Muscle of back (tissue), 3 donors: ENCODE measurements at regions not wholly inside any gene's neighbourhood (a gene's known extent, or its start where the extent isn't known, plus 50 kb on each side); places are given as distances from the start of the nearest gene placed in this dataset.

ENCODE experiments used
- DNase-seq, 3 donors: peaks; one replicate each; pipeline versions ENCODE4 v3.0.0 to v3.0.0-alpha.2; 2013

- no peak for DNase-seq
These were observed 999.2 kb upstream of the GOT2 start for GRCh38 chr16:59733321-59733720.

DNA sequence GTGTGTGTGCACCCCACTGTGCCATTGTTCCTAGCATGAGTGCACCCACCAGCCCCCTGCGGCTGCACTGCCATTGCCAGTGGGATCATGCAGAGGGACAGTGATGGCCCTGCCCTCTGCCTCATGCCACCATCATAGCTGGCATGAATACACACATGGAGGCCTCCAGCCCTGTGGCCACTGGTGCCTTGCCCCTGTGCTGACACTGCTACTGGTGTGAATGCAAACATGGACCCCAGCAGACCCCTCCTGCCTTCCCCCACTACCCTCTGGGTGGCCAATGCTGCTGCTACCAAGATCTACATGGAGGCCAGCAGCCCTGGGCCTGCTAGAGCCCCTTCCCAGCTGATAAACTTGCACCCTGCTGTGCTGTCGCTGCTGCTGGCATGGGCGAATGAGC lies 995.5 kb upstream of the GOT2 start:
- no peak for DNase-seq

DNA sequence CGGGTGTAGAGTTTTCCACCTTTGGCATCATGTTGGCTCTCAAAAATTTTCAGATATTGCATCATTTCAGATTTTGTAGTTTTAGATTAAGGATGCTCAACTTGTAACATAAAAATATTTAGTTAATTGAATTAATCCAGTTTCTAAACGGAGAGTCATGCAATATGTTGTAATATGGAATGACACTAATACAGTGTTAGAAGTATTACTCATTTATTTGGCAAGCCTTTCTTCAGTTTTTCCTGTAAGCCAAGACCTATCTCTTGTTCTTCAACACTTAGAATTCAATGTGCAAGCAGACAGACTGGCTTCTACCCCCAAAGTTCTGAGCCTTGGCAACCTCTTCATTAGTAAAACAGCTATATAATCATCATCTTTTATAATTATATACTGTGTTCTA lies 985.0 kb upstream of the GOT2 start:
- no peak for DNase-seq

DNA sequence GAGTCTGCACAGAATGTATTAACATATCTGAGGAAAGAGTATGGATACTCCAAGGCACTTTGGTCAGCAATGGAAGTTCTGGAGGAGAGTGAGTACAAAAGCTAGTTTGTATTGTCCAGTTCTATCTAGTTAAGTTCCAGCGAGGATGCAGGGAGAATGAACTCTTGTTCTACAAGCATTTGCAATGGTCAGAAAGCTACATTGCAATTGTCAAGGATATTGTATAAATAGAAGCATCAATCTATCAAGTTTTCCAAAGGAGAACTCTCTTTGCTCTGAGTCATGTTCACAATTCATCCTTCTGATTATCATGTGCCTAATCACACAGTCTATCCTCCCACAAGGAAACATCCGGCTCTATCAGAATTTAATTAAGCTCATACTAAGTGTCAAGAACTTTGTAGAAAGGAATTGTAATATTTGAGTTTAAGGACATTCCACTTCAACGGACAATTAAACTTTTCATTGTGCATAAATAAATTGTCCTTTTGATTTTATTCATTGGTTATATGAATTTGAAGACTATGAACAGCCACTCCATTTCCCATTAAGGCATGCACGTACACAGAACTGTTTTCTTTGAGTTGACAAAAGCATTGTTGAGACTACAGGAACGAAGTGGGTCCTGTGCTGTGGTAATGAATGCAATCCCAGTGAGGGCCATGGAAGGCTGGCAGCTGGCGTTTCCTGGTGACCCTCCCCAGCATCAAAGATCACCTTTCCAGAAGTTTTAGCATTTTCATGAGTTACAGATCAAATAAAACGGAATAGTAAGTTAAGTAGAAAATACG lies 973.5 kb upstream of the GOT2 start:
- DNase-seq: no peak

DNA sequence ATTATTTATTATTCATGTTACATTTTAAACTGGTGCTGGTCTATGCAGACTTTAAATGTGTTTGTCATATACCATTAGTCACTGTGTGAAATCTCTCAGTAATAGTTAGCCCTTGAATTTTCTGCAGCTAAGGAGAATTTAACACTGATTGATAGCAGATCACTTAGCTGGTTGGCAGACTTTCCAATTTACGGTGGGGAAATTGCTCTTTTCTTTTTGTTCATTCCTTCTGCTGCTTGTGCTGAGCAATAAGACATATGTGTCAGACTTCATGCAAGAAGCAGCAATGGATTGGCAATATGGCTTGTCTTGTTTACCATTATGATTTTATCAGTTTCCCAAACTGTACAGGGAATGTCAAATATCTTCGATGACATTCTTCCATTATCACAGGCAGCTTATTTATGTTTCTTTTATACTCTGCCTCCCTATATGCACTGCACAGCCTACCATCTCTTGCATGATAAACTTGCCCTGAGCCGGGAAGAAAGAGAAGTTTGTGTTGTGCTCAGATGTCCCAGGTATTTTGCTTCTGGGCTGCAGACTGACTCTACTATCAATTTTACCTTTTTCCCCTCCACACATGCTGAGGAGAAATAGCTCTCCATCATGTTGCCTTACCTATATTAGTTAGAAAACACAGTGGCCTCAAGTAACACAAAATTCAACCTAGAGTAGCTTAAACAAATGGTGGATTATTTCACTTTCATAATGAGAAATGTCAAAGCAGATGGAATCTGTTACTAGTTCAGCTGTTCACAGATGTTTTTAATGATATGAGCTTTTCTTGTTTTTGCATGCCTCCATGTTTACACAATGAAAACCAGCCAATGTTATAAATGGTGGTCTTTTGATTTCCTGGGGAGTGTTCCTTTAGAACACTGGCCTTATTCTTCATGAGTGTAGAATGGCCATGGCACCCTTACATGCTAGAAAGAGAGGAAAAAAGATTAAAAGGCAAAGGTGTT lies 968.1 kb upstream of the GOT2 start:
- no peak for DNase-seq

DNA sequence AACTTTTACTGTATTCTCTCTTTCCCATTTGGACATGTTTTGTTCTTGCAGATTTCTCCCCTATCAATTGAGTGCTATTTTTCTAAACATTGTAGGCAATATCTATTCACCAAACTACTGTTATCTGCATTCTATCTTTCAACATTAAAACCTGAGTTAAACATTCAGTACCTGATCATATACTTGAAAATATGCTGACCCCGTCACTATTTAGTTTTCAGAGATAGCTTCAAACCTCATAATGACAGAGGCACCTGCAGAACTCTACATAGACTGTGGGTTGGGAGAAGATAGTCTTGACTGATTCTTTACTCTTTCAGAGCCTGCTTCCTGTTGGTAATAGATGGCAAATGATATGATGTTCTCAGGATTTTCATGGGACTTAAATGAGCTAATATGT lies 965.7 kb upstream of the GOT2 start:
- DNase-seq: no peak

DNA sequence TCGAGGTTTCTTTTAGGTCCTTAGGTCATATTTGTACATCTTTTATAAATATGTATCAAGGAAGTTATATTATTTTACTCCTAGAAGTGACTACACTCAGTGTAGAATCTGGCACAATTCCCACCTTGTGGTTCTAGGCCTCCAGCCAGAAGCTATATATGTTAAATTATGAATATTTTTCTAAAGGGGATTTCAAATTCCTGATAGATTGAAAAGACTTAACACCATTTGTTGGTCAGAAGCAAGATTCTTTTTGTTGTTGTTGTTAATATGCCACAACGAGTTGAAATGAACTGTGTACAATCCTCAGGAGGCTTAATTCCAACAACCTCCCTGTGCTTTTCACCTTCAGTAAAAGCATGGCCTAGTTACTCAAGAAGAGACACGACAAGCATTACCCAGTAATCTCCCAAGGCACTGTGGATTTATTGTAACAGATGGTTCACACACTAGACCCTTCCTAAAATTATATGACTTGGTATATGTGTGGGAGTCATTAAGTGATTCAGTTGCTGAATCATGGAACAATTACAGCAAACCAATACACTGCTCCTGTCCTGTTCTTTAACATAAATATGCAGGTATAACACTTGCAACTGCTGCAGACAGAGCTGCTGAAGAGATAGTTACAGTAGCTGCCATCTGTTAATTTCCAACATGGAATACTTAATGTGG lies 964.4 kb upstream of the GOT2 start:
- peak; percentile 15 to 51 (median 49) for DNase-seq

DNA sequence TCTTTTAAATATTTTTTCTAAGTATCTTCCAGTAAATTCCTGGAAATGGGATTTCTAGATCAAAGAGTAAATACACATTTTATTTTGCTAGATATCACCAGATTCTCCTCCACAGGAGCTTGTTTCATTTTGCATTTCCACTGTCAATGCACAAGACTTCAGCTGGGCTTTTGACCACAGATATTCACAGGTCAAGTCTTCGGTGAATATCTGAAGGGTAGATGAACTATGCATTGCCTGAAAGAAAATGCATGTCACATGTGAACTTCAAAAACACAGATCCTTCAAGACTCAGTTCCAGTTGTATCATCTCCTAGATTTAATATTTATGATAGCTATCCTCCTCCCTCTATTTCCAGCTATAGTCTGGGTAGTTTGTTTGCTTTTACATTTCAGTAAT lies 963.6 kb upstream of the GOT2 start:
- DNase-seq: peak in 1 of 3 donors; percentile 9

DNA sequence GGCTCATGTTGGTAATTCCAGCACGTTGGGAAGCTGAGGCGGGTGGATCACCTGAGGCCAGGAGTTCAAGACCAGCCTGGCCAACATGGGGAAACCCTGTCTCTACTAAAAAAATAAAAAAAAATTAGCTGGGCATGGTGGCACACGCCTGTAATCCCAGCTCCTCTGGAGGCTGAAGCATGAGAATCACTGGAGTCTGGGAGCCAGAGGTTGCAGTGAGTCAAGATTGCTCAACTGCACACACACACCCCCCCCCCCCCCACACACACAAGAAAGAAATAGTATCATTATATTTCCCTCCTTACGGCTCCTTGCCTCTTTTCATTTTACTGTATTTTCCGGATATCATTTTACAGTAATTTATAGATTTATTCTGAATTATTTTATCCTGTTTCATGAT lies 963.1 kb upstream of the GOT2 start:
- no peak for DNase-seq

- no peak for DNase-seq
These were observed 962.4 kb upstream of the GOT2 start for GRCh38 chr16:59696495-59696894.

GRCh38 chr16:59690216-59690615 lies 956.1 kb upstream of the GOT2 start:
- no peak for DNase-seq

DNA sequence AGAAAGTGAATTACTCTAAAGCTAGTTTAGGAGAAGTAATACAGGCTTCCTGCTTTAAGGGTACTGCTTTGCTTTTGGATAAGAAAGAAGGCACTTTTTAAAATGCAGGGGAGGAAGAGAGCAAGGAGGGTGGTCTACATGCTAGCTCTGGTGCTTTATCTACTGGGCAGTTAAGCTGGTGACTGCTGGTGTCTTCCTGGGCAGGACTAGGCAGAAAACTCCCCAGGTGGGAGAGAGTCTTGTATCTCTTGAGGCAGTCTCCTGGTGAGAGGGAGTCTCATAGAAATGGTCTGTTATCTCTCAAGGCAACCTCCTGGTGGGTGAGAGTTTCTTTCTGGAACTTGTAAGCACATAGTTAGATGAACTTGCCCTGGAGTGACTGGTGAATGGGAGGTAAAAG lies 953.9 kb upstream of the GOT2 start:
- DNase-seq: no peak

DNA sequence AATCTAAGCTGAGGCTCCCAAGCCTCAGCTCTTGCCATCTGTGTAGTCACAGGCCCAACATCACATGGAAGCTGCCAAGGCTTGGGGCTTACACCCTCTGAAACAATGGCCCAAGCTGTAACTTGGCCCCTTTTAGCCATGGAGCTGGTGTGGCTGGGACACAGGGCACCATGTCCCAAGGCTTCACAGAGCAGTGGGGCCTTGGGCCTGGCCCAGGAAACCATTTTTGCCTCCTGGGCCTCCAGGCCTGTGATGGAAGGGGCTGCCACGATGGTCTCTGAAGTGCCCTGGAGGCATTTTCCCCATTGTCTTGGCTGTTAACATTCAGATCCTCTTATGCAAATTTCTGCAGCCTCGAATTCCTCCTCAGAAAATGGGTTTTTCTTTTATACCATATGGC lies 952.3 kb upstream of the GOT2 start:
- no peak for DNase-seq

DNA sequence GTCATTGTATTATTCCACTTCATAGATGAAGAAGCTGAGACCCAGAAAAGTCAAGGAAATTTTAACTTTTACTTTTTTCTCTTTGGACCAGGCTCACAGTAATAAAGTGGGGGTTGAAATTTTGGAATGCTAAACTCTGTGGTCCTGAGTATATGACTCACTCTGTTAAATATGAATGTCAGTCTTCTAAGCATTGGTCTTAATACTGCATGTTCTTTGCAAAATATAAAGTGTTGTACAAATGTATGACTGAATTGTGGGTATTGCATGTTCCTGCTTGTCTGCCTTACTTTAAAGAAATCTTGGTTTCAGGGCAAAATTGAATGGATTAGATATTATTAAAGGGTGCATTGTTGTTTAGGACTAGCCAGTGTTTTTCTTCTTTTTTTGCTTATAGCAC lies 950.8 kb upstream of the GOT2 start:
- no peak for DNase-seq

DNA sequence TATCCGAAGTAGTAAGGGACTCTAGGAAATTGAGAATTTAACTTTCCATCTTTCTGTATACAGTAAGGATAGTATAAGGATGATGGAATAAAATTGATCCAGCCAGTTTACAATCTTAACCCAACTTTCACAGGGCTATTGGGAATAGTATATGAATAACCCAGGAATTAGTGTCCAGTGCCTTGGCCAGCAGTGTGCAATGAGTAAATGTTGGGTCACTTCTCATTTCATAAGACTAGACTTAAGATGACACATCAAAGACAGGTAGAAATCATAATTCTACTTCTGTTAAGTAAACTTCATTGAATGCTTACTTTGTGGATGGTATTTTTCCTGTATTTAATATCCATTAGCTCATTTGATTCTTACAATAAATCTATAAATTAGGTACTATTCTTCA lies 949.6 kb upstream of the GOT2 start:
- DNase-seq: no peak

DNA sequence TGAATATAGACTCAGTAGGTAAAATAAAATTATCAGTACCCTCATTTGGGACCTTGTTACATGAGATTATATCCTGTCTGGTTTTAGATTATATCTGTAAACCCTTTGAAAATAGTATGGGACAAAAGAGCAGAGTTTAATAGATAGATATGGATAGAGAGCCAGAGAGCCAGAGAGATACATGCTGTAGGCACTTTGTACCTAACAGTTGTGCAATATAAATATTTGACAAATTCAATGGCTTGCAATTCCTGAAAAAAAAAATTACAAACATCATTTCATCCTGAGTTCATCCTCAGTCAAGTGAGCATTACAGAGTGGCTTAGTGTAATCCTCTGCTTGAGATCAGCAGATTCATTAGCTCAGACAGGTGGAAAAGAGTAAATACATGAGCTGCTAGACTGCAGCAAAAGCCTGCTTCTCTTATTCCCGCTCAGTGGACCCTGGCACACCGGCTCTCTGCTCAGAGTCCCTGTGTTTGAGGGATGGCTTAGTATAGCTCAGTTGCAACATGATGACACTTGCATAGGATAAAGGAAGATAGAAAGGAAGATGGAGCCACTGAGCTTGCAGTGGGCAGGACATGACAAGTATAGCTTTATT lies 931.6 kb upstream of the GOT2 start:
- no peak for DNase-seq

GRCh38 chr16:59658572-59658971 lies 924.5 kb upstream of the GOT2 start:
- no peak for DNase-seq

DNA sequence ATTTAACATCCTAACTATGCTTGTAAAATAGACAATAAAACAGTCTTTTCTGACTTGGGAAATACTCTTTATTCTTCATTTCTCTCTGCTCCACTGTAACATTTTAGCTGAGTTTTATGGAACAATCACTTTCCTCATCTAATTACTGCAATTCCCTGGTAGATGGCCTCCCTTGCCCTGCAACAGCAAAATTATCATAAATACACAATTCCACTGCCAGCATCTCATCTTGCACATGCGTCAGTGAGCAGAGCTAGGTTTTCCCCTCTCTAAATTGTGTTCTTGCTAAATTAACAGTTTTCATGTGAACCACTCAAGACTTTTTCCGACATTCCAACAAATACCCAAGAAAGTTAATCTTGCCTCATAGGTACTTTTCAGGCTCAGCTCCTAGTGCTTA lies 920.9 kb upstream of the GOT2 start:
- DNase-seq: no peak

GRCh38 chr16:59654455-59654854 lies 920.3 kb upstream of the GOT2 start:
- DNase-seq: peak in 1 of 3 donors; percentile 5

- no peak for DNase-seq
These were observed 917.5 kb upstream of the GOT2 start for GRCh38 chr16:59651662-59652061.

GRCh38 chr16:59645194-59645593 lies 911.1 kb upstream of the GOT2 start:
- no peak for DNase-seq

GRCh38 chr16:59635674-59636073 lies 901.6 kb upstream of the GOT2 start:
- peak in 1 of 3 donors; percentile 63 for DNase-seq
